K562 (cell line): ENCODE measurements at regions not wholly inside any gene's neighbourhood (a gene's known extent, or its start where the extent isn't known, plus 50 kb on each side); places are given as distances from the start of the nearest gene placed in this dataset.

Source experiments
- ASH1L ChIP-seq: fragments of 450-650 bp; IDR thresholded peaks from 2 replicates; pipeline ENCODE4 v1.6.1; 2018; ENCODE audit warnings: borderline replicate concordance, mild to moderate bottlenecking, low read depth; ENCODE audit not compliant: partially characterized antibody
- CBX1 ChIP-seq: sonication (generic); IDR thresholded peaks from 2 replicates; pipeline ENCODE4 v1.6.1; 2016; ENCODE audit warnings: antibody characterized with exemption, low read depth, mild to moderate bottlenecking
- KDM5B ChIP-seq: fragments of 200-600 bp; sonication (generic); IDR thresholded peaks from 2 replicates; pipeline ENCODE4 v1.6.1; 2012; ENCODE audit warnings: low read depth, mild to moderate bottlenecking, moderate library complexity, low read length, control low read depth, inconsistent platforms; ENCODE audit not compliant: insufficient replicate concordance
- KHSRP ChIP-seq: fragments of 450-650 bp; IDR thresholded peaks from 2 replicates; pipeline ENCODE4 v1.6.1; 2017
- SPI1 ChIP-seq: IDR thresholded peaks from 2 replicates; pipeline ENCODE4 v1.6.1; 2011; ENCODE audit warnings: low read depth, low read length, control low read depth, borderline replicate concordance
- TAL1 ChIP-seq: fragments of 450-650 bp; IDR thresholded peaks from 2 replicates; pipeline ENCODE4 v1.6.1; 2016; ENCODE audit warnings: mild to moderate bottlenecking
- U2AF1 ChIP-seq: fragments of 200-400 bp; formaldehyde crosslinking; optimal IDR thresholded peaks from 2 replicates; pipeline ENCODE3; 2017; ENCODE audit warnings: mild to moderate bottlenecking, low read depth, low read length, moderate library complexity
- ZC3H8 ChIP-seq: fragments of 450-650 bp; IDR thresholded peaks from 2 replicates; pipeline ENCODE4 v1.6.1; 2017
- ZNF785 ChIP-seq: fragments of 250-450 bp; sonication (Bioruptor Pico); IDR thresholded peaks from 2 replicates; pipeline ENCODE4 v1.4.0; 2020; ENCODE audit warnings: mild to moderate bottlenecking
- TF ChIP-seq, protein P1 (sequence below): fragments of 200-800 bp; sonication (Bioruptor generic); IDR thresholded peaks from 2 replicates; pipeline ENCODE4 v1.6.1; 2016; ENCODE audit warnings: missing genetic modification characterization, missing compliant biosample characterization
- TF ChIP-seq, protein P2 (sequence below): fragments of 250-450 bp; sonication (Bioruptor Pico); IDR thresholded peaks from 2 replicates; pipeline ENCODE4 v1.4.0; 2020; ENCODE audit warnings: mild to moderate bottlenecking, moderate library complexity, borderline replicate concordance
- TF ChIP-seq, protein P3 (sequence below): fragments of 200-400 bp; formaldehyde crosslinking; IDR thresholded peaks from 2 replicates; pipeline ENCODE4 v1.6.1; 2017; ENCODE audit warnings: mild to moderate bottlenecking, low read depth, low read length, moderate library complexity
- TF ChIP-seq, protein P4 (sequence below): IDR thresholded peaks from 3 replicates; pipeline ENCODE4 v1.6.1; 2011; ENCODE audit warnings: borderline replicate concordance, mild to moderate bottlenecking, moderate library complexity; ENCODE audit not compliant: insufficient read length; ENCODE audit errors: extremely low read depth

DNA sequence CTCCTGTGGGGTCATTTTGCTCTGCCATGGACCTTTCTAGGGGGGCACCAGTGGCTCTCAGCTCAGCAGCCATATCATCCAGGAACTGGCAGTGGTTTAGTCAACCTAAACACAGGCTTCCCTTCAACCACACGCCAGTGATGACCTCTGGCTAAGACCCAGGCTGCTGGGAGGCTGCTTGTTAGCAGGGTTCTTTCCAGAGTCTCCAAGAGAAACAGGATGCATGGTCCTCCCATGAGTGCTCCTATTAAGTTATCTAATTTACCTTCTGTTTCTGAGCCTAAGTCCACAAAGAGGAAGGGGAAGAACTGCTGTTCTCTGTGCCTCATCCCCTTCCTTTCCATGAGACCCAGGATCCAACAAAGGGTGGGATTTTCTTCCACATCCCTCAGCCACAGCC lies 137.3 kb upstream of the PLXNA2 start (continued):
- TF ChIP-seq, protein P1, sequence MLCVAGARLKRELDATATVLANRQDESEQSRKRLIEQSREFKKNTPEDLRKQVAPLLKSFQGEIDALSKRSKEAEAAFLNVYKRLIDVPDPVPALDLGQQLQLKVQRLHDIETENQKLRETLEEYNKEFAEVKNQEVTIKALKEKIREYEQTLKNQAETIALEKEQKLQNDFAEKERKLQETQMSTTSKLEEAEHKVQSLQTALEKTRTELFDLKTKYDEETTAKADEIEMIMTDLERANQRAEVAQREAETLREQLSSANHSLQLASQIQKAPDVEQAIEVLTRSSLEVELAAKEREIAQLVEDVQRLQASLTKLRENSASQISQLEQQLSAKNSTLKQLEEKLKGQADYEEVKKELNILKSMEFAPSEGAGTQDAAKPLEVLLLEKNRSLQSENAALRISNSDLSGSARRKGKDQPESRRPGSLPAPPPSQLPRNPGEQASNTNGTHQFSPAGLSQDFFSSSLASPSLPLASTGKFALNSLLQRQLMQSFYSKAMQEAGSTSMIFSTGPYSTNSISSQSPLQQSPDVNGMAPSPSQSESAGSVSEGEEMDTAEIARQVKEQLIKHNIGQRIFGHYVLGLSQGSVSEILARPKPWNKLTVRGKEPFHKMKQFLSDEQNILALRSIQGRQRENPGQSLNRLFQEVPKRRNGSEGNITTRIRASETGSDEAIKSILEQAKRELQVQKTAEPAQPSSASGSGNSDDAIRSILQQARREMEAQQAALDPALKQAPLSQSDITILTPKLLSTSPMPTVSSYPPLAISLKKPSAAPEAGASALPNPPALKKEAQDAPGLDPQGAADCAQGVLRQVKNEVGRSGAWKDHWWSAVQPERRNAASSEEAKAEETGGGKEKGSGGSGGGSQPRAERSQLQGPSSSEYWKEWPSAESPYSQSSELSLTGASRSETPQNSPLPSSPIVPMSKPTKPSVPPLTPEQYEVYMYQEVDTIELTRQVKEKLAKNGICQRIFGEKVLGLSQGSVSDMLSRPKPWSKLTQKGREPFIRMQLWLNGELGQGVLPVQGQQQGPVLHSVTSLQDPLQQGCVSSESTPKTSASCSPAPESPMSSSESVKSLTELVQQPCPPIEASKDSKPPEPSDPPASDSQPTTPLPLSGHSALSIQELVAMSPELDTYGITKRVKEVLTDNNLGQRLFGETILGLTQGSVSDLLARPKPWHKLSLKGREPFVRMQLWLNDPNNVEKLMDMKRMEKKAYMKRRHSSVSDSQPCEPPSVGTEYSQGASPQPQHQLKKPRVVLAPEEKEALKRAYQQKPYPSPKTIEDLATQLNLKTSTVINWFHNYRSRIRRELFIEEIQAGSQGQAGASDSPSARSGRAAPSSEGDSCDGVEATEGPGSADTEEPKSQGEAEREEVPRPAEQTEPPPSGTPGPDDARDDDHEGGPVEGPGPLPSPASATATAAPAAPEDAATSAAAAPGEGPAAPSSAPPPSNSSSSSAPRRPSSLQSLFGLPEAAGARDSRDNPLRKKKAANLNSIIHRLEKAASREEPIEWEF: no peak
- TF ChIP-seq, protein P2, sequence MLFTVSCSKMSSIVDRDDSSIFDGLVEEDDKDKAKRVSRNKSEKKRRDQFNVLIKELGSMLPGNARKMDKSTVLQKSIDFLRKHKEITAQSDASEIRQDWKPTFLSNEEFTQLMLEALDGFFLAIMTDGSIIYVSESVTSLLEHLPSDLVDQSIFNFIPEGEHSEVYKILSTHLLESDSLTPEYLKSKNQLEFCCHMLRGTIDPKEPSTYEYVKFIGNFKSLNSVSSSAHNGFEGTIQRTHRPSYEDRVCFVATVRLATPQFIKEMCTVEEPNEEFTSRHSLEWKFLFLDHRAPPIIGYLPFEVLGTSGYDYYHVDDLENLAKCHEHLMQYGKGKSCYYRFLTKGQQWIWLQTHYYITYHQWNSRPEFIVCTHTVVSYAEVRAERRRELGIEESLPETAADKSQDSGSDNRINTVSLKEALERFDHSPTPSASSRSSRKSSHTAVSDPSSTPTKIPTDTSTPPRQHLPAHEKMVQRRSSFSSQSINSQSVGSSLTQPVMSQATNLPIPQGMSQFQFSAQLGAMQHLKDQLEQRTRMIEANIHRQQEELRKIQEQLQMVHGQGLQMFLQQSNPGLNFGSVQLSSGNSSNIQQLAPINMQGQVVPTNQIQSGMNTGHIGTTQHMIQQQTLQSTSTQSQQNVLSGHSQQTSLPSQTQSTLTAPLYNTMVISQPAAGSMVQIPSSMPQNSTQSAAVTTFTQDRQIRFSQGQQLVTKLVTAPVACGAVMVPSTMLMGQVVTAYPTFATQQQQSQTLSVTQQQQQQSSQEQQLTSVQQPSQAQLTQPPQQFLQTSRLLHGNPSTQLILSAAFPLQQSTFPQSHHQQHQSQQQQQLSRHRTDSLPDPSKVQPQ (CRISPR knock-in tag): no peak
- TF ChIP-seq ASH1L (no peak), SPI1 (no peak), U2AF1 (no peak), ZC3H8 (no peak), TAL1 (no peak), KHSRP (no peak), KDM5B (no peak), ZNF785 (CRISPR knock-in tag) (no peak), CBX1 (no peak)
- TF ChIP-seq, protein P3, sequence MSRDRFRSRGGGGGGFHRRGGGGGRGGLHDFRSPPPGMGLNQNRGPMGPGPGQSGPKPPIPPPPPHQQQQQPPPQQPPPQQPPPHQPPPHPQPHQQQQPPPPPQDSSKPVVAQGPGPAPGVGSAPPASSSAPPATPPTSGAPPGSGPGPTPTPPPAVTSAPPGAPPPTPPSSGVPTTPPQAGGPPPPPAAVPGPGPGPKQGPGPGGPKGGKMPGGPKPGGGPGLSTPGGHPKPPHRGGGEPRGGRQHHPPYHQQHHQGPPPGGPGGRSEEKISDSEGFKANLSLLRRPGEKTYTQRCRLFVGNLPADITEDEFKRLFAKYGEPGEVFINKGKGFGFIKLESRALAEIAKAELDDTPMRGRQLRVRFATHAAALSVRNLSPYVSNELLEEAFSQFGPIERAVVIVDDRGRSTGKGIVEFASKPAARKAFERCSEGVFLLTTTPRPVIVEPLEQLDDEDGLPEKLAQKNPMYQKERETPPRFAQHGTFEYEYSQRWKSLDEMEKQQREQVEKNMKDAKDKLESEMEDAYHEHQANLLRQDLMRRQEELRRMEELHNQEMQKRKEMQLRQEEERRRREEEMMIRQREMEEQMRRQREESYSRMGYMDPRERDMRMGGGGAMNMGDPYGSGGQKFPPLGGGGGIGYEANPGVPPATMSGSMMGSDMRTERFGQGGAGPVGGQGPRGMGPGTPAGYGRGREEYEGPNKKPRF: no peak
- TF ChIP-seq, protein P4, sequence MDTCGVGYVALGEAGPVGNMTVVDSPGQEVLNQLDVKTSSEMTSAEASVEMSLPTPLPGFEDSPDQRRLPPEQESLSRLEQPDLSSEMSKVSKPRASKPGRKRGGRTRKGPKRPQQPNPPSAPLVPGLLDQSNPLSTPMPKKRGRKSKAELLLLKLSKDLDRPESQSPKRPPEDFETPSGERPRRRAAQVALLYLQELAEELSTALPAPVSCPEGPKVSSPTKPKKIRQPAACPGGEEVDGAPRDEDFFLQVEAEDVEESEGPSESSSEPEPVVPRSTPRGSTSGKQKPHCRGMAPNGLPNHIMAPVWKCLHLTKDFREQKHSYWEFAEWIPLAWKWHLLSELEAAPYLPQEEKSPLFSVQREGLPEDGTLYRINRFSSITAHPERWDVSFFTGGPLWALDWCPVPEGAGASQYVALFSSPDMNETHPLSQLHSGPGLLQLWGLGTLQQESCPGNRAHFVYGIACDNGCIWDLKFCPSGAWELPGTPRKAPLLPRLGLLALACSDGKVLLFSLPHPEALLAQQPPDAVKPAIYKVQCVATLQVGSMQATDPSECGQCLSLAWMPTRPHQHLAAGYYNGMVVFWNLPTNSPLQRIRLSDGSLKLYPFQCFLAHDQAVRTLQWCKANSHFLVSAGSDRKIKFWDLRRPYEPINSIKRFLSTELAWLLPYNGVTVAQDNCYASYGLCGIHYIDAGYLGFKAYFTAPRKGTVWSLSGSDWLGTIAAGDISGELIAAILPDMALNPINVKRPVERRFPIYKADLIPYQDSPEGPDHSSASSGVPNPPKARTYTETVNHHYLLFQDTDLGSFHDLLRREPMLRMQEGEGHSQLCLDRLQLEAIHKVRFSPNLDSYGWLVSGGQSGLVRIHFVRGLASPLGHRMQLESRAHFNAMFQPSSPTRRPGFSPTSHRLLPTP: no peak
- TF ChIP-seq, all 486 proteins: peak for 0
